Tibial nerve (tissue), 4 donors: ENCODE measurements at regions not wholly inside any gene's neighbourhood (a gene's known extent, or its start where the extent isn't known, plus 50 kb on each side); places are given as distances from the start of the nearest gene placed in this dataset.

Experiments
- CTCF ChIP-seq, 5 experiments: fragments of 200-600 bp in 3 of 5; fragments of 450-650 bp in 2 of 5; sonication (generic) in 3 of 5; IDR thresholded peaks; one replicate each; pipeline ENCODE4 v1.5.1; 2016 to 2019; ENCODE audit warnings: antibody characterized with exemption in 5 of 5, mild to moderate bottlenecking in 3 of 5, moderate library complexity in 2 of 5
- EP300 ChIP-seq, 2 donors: sonication (generic); formaldehyde crosslinking; IDR thresholded peaks; one replicate each; pipeline ENCODE4 v1.6.1; 2017; ENCODE audit warnings: antibody characterized with exemption in 2 of 2, mild to moderate bottlenecking in 1 of 2
- POLR2A ChIP-seq, 2 donors: fragments of 450-650 bp; IDR thresholded peaks; one replicate each; pipeline ENCODE4 v1.6.1; 2017; ENCODE audit warnings: antibody characterized with exemption in 2 of 2, mild to moderate bottlenecking in 2 of 2, moderate library complexity in 2 of 2

- TF ChIP-seq CTCF (IDR thresholded peaks at IDR 0.05) (peak; percentile 63 to 79 (median 74)), EP300 (IDR thresholded peaks at IDR 0.05) (no peak), POLR2A (IDR thresholded peaks at IDR 0.05) (no peak)
Measured at GRCh38 chr1:99180343-99180808, 83.9 kb upstream of the PLPPR4 start.
